ENCODE measurements at regions not wholly inside any gene's neighbourhood (a gene's known extent, or its start where the extent isn't known, plus 50 kb on each side); places are given as distances from the start of the nearest gene placed in this dataset.
"Not testable (repeated sequence)": the region's sequence is repeated elsewhere in the genome, so short reads cannot be mapped to it uniquely, and the experiment has no call there.

- DNase-seq, result no peak
Observed at GRCh38 chr1:209095627-209096595, 487.6 kb upstream of the CAMK1G start.

- no peak for DNase-seq
Observed at GRCh38 chr1:209100460-209100859, 483.1 kb upstream of the CAMK1G start.

GRCh38 chr1:209101106-209101505, 482.4 kb upstream of the CAMK1G start:
- DNase-seq, result no peak

GRCh38 chr1:209102120-209102519, 481.4 kb upstream of the CAMK1G start:
- no peak for DNase-seq

- DNase-seq, result no peak
Observed at GRCh38 chr1:209102531-209102930, 481.0 kb upstream of the CAMK1G start.

GRCh38 chr1:209103092-209103491, 480.4 kb upstream of the CAMK1G start:
- no peak for DNase-seq

- DNase-seq, result no peak
Observed at GRCh38 chr1:209104646-209105045, 478.9 kb upstream of the CAMK1G start.

GRCh38 chr1:209105701-209106100, 477.8 kb upstream of the CAMK1G start:
- no peak for DNase-seq

GRCh38 chr1:209106237-209106741, 477.2 kb upstream of the CAMK1G start:
- no peak for DNase-seq

- DNase-seq, result no peak
Observed at GRCh38 chr1:209106861-209107260, 476.7 kb upstream of the CAMK1G start.

- DNase-seq, result no peak
Observed at GRCh38 chr1:209107535-209107934, 476.0 kb upstream of the CAMK1G start.

- DNase-seq, result no peak
Observed at GRCh38 chr1:209109001-209109785, 474.3 kb upstream of the CAMK1G start.

- DNase-seq, result no peak
Observed at GRCh38 chr1:209113521-209113920, 470.0 kb upstream of the CAMK1G start.

- DNase-seq, result no peak
Observed at GRCh38 chr1:209116705-209117104, 466.8 kb upstream of the CAMK1G start.

- DNase-seq, result no peak
Observed at GRCh38 chr1:209123601-209124000, 459.9 kb upstream of the CAMK1G start.

- not testable (repeated sequence) for DNase-seq
Observed at GRCh38 chr1:209129091-209129490, 454.4 kb upstream of the CAMK1G start.

- DNase-seq, result no peak
Observed at GRCh38 chr1:209130886-209131285, 452.6 kb upstream of the CAMK1G start.

GRCh38 chr1:209132736-209133467, 450.6 kb upstream of the CAMK1G start:
- no peak for DNase-seq

- DNase-seq, result no peak
Observed at GRCh38 chr1:209134001-209134400, 449.5 kb upstream of the CAMK1G start.

GRCh38 chr1:209143916-209144315, 439.6 kb upstream of the CAMK1G start:
- no peak for DNase-seq

- no peak for DNase-seq
Observed at GRCh38 chr1:209150114-209150513, 433.4 kb upstream of the CAMK1G start.

GRCh38 chr1:209153411-209153810, 430.1 kb upstream of the CAMK1G start:
- no peak for DNase-seq

GRCh38 chr1:209154912-209155311, 428.6 kb upstream of the CAMK1G start:
- no peak for DNase-seq

All from NCI-H2081 treated with DMSO at 0.1 percent for 48 hours (cell line).